ENCODE measurements at regions not wholly inside any gene's neighbourhood (a gene's known extent, or its start where the extent isn't known, plus 50 kb on each side); places are given as distances from the start of the nearest gene placed in this dataset.

DNA sequence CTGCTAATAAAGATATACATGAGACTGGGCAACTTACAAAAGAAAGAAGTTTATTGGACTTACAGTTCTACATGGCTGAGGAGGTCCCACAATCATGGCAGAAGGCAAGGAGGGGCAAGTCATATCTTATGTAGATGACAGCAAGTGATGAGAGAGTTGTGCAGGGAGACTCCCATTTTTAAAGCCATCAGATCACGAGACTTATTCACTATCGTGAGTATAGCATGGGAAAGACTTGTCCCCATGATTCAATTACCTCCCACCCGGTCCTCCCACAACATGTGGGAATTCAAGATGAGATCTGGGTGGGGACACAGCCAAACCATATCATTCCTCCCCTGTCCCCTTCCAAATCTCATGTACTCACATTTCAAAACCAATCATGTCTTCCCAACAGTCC is 50.9 kb upstream of the GRID2 start:
- peaks cover 2% of the 10 kb centered on the region for H3K9me3 Mint-ChIP-seq (ENCODE audit: low read depth, unreplicated experiment)
- CTCF ChIA-PET: no interaction called here

DNA sequence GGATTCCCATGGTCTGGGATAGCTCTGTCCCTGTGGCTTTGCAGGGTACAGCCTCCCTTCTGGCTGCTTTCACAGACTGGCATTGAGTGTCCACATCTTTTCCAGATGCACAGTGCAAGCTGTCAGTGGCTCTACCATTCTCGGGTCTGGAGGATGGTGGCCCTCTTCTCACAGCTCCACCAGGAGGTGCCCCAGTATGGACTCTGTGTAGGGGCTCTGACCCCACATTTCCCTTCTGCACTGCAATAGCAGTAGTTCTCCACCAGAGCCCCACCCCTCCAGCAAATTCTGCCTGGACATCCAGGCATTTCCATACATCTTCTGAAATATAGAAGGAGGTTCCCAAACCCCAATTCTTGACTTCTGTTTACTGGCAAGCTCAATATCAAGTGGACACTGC is 50.2 kb upstream of the GRID2 start:
- no TSS peak for BruUV-seq (replicated peaks)
- intact Hi-C loops (cut with micrococcal nuclease; ENCODE audit: unreplicated experiment): no loop called here
- H3K27ac Mint-ChIP-seq (ENCODE audit: unreplicated experiment): no peak overlapping the region
- no peak for DNase-seq
- TF ChIP-seq, protein P1, sequence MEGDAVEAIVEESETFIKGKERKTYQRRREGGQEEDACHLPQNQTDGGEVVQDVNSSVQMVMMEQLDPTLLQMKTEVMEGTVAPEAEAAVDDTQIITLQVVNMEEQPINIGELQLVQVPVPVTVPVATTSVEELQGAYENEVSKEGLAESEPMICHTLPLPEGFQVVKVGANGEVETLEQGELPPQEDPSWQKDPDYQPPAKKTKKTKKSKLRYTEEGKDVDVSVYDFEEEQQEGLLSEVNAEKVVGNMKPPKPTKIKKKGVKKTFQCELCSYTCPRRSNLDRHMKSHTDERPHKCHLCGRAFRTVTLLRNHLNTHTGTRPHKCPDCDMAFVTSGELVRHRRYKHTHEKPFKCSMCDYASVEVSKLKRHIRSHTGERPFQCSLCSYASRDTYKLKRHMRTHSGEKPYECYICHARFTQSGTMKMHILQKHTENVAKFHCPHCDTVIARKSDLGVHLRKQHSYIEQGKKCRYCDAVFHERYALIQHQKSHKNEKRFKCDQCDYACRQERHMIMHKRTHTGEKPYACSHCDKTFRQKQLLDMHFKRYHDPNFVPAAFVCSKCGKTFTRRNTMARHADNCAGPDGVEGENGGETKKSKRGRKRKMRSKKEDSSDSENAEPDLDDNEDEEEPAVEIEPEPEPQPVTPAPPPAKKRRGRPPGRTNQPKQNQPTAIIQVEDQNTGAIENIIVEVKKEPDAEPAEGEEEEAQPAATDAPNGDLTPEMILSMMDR (IDR thresholded peaks at IDR 0.05; ENCODE audit: unreplicated experiment): no peak
- H3K27me3 Mint-ChIP-seq (ENCODE audit: unreplicated experiment): no peaks in the 10 kb centered on the region
- no peak overlapping the region for H3K4me3 Mint-ChIP-seq (ENCODE audit: low read depth, unreplicated experiment)
- CTCF ChIA-PET: no interaction called here
- H3K4me1 Mint-ChIP-seq (ENCODE audit: low read depth, unreplicated experiment): no peaks in the 10 kb centered on the region
- H3K9me3 Mint-ChIP-seq (ENCODE audit: low read depth, unreplicated experiment): peaks cover 2% of the 10 kb centered on the region
- H3K36me3 Mint-ChIP-seq (ENCODE audit: insufficient read depth, unreplicated experiment): no peaks in the 10 kb centered on the region

More for the DNA sequence above, 50.9 kb upstream of the GRID2 start:
- H3K36me3 Mint-ChIP-seq (ENCODE audit: insufficient read depth, unreplicated experiment): no peaks in the 10 kb centered on the region
- no peaks in the 10 kb centered on the region for H3K4me1 Mint-ChIP-seq (ENCODE audit: low read depth, unreplicated experiment)
- BruUV-seq (replicated peaks): no TSS peak
- intact Hi-C loops (cut with micrococcal nuclease; ENCODE audit: unreplicated experiment): no loop called here
- H3K4me3 Mint-ChIP-seq (ENCODE audit: low read depth, unreplicated experiment): no peak overlapping the region
- no peak for DNase-seq
- TF ChIP-seq, protein P1 (IDR thresholded peaks at IDR 0.05; ENCODE audit: unreplicated experiment): no peak
- H3K27me3 Mint-ChIP-seq (ENCODE audit: unreplicated experiment): no peaks in the 10 kb centered on the region
- no peak overlapping the region for H3K27ac Mint-ChIP-seq (ENCODE audit: unreplicated experiment)

All from Calu3 (cell line).